Testis (tissue), 2 donors: ENCODE measurements at regions not wholly inside any gene's neighbourhood (a gene's known extent, or its start where the extent isn't known, plus 50 kb on each side); places are given as distances from the start of the nearest gene placed in this dataset.

Experiments used
- DNase-seq: peaks from one replicate; pipeline ENCODE4 v3.0.0-alpha.2; 2019
- H3K27ac ChIP-seq, 2 donors: fragments of 200-600 bp; sonication (generic); one replicate each; pipeline ENCODE4 v1.5.1; 2019
- H3K27me3 ChIP-seq: fragments of 200-600 bp; sonication (generic); one replicate; pipeline ENCODE4 v1.5.1; 2019
- H3K36me3 ChIP-seq: fragments of 200-600 bp; sonication (generic); one replicate; pipeline ENCODE4 v1.5.1; 2017; ENCODE audit warnings: low read depth; ENCODE audit errors: missing control alignments
- H3K4me1 ChIP-seq: fragments of 200-600 bp; sonication (generic); one replicate; pipeline ENCODE4 v1.5.1; 2019
- H3K4me3 ChIP-seq, 2 donors: fragments of 200-600 bp; sonication (generic); one replicate each; pipeline ENCODE4 v1.5.1; 2017 to 2019
- H3K9me3 ChIP-seq: fragments of 200-600 bp; sonication (generic); one replicate; pipeline ENCODE4 v1.5.1; 2017
- CTCF ChIP-seq, 3 experiments: fragments of 450-650 bp in 2 of 3; fragments of 200-600 bp in 1 of 3; sonication (generic) in 1 of 3; IDR thresholded peaks; one replicate each; pipeline ENCODE4 v1.5.1; 2016 to 2019; ENCODE audit warnings: antibody characterized with exemption in 3 of 3, mild to moderate bottlenecking in 2 of 3, moderate library complexity in 1 of 3
- POLR2A ChIP-seq: fragments of 450-650 bp; IDR thresholded peaks from one replicate; pipeline ENCODE4 v1.6.1; 2017; ENCODE audit warnings: antibody characterized with exemption, mild to moderate bottlenecking, moderate library complexity
- WGBS, 2 donors: methylation state at CpG; one replicate each; pipeline ENCODE4 v1.1.5; 2018; 5-methylcytosine and 5-hydroxymethylcytosine counted together
- intact Hi-C: fragments of 100-400 bp; cut with DNase I; formaldehyde crosslinking; loops from one replicate; pipeline ENCODE4 v1.15.1; 2023; ENCODE audit warnings: low total_unique reads

DNA sequence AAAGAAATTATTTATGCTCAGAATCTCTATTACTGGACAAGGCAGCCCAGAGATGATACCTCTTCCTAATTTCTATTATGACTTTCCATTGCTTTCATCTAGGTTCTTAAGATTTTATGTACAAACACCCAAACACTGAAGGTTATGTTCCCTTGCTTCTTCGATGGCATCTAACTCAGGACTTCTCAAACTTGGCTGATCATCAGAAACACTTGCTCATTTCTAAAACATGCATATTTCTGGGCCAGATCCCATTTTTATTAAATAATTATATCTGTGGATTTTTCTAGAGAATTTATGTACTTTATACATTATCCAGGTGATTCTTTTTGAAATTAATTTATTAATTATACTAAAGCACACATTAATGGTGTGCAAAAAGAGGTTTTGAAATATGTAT, 482.4 kb upstream of the NR2F2 start:
- Histone ChIP-seq H3K4me1 (no peaks in the 10 kb centered on the region), H3K27me3 (no peaks in the 10 kb centered on the region), H3K36me3 (no peaks in the 10 kb centered on the region), H3K27ac (no peak overlapping the region), H3K4me3 (no peak overlapping the region), H3K9me3 (no peaks in the 10 kb centered on the region)
- TF ChIP-seq CTCF (IDR thresholded peaks at IDR 0.05) (no peak), POLR2A (no peak)
- no peak for DNase-seq
- 71 to 78% methylated on average over 1 of the region's 1 CpG for WGBS, 2 donors
- intact Hi-C loops: no loop called here

DNA sequence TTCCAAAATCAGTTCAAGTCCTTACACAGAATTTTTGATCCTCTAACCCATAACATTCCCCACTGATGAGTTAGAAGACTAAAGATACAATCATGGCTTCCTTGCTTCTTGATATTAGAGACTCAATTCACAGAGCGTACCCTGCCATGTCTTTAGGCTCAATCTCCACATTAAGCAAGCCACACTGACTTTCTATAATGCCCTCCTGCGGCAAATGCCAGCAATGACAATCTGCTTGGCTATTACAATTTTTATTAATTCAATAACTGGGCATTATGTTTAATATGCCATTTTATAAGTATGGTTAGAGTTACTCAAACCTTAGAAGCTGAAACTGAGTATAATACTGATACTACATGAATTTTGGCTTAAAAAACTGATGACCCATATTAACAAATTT, 479.7 kb upstream of the NR2F2 start:
- no peaks in the 10 kb centered on the region for H3K9me3 ChIP-seq
- no peak overlapping the region for H3K4me3 ChIP-seq
- H3K4me1 ChIP-seq: no peaks in the 10 kb centered on the region
- intact Hi-C loops: no loop called here
- no peaks in the 10 kb centered on the region for H3K27me3 ChIP-seq
- no peak overlapping the region for H3K27ac ChIP-seq
- DNase-seq: no peak
- H3K36me3 ChIP-seq: no peaks in the 10 kb centered on the region
- TF ChIP-seq POLR2A (no peak), CTCF (IDR thresholded peaks at IDR 0.05) (no peak)
- 94% methylated on average over 2 of the region's 2 CpGs for WGBS, 2 donors

- no peak overlapping the region for H3K4me3 ChIP-seq
- H3K36me3 ChIP-seq: no peaks in the 10 kb centered on the region
- no peaks in the 10 kb centered on the region for H3K27me3 ChIP-seq
- no peak overlapping the region for H3K27ac ChIP-seq
- TF ChIP-seq CTCF (IDR thresholded peaks at IDR 0.05): no peak
- no peak for TF ChIP-seq POLR2A
- intact Hi-C loops: no loop called here
- no peaks in the 10 kb centered on the region for H3K9me3 ChIP-seq
- H3K4me1 ChIP-seq: no peaks in the 10 kb centered on the region
- DNase-seq: no peak
These were observed 477.1 kb upstream of the NR2F2 start for GRCh38 chr15:95853350-95853749.

DNA sequence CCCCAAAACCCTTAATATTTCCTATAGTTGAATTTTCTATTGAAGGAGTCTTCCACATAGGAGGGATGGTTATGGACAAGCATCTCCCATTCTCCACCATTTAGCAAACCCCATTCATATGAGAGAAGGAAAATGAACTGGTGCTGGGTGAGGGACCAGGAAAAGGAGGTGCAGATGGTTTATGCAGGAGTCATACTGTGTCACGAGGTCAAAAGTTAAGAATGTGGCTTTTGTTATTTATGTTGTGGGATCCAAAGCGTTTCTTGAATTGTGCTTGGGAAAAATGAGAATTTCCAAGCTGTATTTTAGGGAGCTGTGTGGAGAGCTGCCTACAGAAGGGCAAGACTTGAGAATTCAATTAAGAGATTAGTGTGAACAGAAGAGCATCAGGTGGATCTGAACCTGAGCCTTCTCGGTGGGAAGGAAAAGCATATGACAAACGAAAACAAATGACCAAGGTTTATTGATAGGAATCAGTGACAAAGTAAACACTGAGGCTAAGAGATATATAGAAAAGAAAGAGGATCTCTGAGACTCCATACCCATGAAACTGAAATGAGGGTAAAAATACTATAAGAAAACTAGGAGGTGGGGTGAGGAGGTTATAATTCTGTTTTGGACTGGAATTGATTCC, 473.3 kb upstream of the NR2F2 start:
- 68 to 75% methylated on average over 4 of the region's 4 CpGs for WGBS, 2 donors
- intact Hi-C loops: no loop called here
- Histone ChIP-seq H3K36me3 (no peaks in the 10 kb centered on the region), H3K27ac (no peak overlapping the region), H3K27me3 (no peaks in the 10 kb centered on the region), H3K4me1 (no peaks in the 10 kb centered on the region), H3K9me3 (no peaks in the 10 kb centered on the region), H3K4me3 (no peak overlapping the region)
- TF ChIP-seq POLR2A: no peak
- TF ChIP-seq CTCF (IDR thresholded peaks at IDR 0.05): no peak
- DNase-seq: no peak

DNA sequence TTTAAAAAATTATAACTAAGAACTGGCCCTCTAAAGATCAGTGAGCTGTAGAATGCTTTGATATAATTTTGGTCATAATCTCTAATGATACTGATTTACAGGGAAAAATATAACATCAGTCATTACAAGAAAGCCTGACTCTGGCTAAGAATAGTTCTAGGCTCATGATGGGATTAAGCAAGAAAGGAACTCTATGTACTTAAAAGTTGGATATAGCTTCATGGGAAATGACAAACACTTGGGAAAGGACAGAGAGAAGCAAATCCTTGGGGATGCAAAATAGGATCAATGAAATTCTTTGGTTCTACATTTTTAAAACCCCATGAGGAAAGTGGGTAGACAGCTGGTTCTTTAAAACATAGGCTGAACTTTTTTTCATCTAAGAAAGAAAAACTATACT, 472.7 kb upstream of the NR2F2 start:
- Histone ChIP-seq H3K36me3 (no peaks in the 10 kb centered on the region), H3K4me3 (no peak overlapping the region), H3K4me1 (no peaks in the 10 kb centered on the region), H3K27me3 (no peaks in the 10 kb centered on the region), H3K9me3 (no peaks in the 10 kb centered on the region), H3K27ac (no peak overlapping the region)
- no peak for TF ChIP-seq CTCF (IDR thresholded peaks at IDR 0.05)
- no peak for TF ChIP-seq POLR2A
- intact Hi-C loops: no loop called here
- DNase-seq: no peak
